ENCODE measurements at regions not wholly inside any gene's neighbourhood (a gene's known extent, or its start where the extent isn't known, plus 50 kb on each side); places are given as distances from the start of the nearest gene placed in this dataset.

DNA sequence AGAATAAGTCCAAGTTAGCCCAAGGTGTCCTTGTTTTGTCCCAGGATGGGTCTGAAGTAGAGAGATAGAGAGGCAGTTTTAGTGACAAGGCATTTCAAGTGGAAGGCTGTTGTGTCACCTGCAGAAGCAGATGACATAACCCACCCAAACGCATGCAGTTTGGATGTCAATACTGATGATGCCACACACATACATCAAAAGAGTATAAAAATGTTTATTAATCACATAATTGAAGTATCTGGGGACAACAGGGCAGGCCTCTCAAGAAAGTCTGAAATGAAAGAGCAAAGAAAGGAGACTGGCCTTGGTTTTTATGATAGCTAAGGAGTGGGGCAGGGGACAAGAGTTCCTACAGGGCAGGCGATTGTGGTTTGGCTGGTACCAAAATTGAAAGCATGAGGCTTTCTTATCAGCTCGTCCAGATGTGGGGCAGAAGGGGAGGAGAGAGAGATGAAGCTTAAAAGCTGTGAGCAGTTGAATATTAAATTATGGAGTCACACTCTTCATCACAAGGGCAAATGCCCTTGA lies 78.4 kb upstream of the TSPAN8 start:
- no peak for DNase-seq (ENCODE audit: low spot score)

DNA sequence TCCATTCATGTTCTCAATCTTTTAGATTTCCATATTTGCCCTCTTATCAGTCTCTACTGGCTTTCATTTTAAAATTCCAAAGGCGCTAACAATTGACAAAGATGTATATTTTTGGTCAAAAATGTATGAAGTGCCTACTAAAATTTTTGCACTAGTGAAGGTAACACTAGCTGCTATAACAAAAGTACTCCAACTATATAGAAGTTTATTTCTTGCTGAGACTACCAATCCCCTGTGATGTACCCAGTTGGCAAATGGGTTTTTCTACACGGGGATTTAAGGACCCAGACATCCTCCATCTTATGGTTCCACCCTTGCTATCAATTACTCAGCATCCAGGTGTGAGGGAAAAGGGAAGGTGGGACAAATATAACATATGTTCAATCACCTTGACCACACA lies 75.3 kb upstream of the TSPAN8 start:
- no peak for DNase-seq (ENCODE audit: low spot score)

DNA sequence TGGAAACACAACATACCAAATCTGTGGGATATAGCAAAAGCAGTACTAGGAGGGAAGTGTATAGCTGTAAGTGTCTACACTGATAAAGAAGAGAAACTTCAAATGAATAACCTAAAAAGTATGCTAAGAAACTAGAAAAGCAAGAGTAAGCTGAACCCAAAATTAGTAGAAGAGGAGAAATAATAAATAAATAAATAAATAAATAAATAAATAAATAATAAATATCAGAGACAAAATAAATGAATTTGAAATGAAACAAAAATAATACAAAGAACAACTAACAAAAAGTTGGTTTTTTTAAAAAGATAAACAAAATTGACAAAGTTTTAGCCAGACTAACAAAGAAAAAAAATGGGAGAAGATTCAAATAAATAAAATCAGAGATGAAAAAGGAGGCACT lies 72.7 kb upstream of the TSPAN8 start:
- DNase-seq (ENCODE audit: low spot score): no peak

DNA sequence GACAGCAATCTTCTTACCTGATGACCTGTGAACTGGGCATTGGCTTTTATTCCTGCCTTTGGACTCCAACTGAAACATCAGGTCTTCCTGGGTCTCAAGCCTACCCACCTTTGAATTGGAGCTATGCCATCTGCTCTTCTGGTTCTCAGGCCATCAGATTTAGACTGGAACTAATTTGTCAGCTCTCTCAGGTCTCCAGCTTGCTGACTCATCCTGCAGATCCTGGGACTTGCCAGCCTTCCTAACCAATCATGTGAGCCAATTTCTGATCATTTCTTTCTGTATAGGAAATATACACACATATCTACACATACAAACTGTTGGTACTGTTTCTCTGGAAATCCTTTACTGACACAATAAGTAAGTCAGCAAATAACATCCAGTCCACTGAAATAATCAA lies 65.3 kb upstream of the TSPAN8 start:
- DNase-seq (ENCODE audit: low spot score): no peak

DNA sequence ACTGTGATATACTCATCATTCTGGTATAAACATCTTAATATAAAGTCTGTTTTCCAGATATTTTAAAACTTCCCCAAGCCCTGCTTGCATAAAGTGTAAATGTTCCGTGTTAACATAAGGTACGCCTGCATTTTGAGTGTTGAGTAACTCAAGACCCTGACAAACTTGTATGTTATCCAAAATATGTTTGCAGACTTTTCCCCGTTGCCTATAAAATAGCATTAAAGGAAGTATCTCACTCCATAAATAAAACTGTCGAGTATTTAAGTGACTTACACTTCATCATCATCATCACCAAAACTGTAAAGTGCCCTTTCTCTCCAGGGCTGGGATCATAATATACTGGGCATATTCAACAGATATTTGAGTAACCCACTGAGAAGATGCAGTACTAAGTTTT lies 64.6 kb upstream of the TSPAN8 start:
- no peak for DNase-seq (ENCODE audit: low spot score)

DNA sequence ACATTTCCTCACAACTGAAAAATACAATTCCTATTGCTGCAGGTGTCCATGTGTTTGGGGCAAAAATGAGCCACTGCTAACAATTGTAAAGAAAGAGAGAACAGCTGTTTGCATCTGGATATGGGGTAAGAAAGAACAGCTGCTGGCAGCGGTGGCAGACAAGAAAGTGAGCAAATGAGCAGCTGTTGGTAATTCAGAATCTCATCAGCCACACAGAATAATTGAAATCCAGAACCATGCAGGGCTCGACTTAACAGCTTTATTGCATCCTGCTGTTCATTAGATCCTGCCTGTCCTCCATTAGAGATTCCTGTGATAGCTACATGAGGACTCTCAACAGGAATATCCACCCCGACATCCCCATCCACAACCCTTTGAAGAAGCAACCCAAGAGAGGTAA lies 62.5 kb upstream of the TSPAN8 start:
- DNase-seq (ENCODE audit: low spot score): no peak

DNA sequence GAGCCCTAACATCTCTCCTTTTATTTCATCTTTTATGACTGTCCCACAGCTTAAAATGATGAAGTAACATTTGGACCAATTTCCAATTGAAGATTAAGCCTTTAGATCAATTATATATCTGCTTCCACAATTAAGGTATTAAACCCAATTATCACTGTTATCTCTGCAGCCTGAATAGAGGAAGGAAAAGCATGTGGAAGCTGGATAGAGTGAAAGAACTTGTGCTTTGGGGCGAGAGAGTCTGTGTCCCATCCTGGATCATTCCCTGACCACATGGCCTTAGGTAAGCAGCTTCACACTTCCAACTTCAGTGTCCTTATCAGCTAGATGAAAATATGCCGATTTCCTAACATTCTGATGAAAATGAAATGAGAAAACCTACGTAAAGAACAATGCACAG lies 61.4 kb upstream of the TSPAN8 start:
- no peak for DNase-seq (ENCODE audit: low spot score)

DNA sequence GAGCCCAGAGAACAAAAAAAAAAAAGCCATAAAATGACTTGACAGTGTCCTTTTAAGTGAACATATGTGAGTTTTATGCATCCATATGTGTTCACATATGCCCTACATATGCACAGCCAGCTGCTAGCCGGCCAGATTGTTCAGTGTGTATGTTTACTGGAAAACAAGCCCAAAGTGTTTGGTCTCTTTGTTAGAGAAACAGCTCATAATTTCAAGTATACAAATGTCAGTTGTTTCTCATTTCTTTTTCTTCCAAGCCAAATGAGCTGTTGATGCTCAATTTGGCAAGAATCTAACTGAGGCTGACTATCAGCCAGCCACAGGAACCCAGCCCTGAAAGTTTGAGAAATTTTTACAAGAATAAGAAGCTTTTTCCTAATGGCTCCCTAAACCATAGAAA lies 60.8 kb upstream of the TSPAN8 start:
- DNase-seq (ENCODE audit: low spot score): no peak

DNA sequence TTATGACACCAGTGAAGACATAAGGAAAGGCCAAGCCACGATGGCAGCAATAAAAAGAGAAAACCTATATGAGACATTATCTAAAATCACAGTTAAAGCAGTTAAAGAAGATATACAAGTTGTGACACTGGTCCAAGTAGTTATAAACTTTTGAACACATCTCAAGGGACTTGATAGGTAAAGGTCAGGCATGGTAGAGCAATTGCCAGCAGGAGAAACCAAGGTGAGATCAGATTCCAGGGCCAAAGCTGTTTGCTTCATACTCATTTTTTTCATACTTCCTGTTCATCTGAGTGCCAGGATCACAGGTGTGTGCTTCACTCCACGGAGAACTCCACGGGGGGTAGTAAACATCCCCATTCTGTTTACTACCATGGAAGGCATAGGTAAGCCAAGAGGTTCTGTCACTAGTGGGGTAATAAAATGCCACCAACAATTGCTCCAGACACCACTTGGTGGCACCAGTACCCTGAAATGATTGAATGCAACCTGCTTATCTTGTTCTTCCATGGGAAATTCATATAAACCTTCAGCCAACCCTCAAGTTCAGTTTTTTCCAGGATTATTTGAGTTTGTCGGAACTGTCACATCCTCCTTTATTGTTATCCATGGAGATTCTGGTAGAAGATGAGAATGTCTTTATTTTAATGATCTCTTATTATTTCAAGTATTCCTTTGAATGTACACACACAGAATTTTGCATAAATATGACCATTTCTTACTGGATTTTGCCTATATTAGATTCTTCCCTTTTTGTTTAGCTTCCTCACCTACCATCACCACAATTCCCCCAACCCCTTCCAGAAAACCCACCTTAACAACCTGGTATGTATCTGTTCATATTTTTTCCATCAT lies 59.2 kb upstream of the TSPAN8 start:
- DNase-seq (ENCODE audit: low spot score): peak; percentile 45

DNA sequence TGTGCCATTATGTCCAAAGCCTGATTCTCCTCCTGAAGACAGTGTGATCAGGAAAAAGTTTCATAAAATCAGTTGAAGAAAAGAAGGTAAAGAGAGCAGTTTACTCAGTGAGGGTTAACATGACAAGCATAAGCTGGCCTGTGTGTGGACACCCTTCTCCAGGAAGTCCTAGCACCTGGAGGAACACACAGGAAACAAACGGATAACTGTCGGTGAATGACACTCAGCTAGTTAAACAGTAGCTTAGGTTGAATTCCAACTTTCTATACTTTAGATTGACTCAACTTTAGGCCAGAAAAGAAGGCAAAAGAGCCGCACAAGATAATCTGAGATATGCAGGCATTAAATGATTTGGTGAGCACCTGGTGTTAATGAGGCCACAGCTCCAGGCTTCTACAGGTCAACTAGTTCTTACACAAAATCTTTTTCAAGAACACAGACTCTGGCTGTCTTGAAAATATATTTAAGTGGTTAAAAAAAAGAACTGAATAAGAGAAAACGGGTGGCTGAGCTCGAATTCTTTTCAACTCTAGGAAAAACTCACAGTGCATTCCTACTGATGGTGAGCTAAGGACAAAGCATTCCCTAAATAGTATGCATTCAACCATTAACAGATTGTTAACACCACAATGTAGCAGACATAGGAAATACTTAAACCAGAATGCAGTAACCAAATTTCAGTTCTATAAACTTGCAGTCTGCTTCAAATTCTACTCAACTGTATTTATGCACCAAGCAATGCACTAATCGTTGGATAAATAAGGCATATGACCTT lies 56.9 kb upstream of the TSPAN8 start:
- no peak for DNase-seq (ENCODE audit: low spot score)

DNA sequence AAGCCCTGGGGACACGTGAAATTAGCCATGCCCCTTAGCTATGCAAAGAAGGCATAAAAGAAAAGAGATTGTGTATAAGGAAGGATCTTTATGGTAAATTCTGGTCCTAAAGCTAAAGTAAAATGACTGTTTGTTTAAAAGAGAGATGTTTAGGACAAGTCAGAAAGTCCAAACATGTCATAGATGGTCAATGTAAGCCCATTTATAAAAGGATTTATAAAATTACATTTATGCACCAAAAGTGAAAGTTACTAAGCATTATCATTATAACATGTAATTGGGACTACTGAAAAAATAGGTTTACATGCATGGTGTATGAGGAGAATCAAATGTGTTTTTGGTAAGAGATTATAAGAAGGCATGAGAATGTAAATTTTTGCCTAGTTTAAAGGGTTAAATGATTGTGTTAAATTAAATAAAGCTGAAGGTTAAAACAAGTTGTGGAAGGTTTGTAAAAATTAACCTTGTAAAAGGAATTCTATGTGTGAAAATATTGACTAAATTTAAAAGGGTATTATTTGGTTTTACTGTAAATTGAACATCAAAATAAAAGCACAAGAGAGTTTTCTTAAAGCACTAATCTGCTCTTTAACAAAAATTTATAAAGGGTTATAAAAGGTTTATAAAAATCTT lies 50.4 kb upstream of the TSPAN8 start:
- DNase-seq (ENCODE audit: low spot score): no peak
